DND-41 (cell line): ENCODE measurements at regions not wholly inside any gene's neighbourhood (a gene's known extent, or its start where the extent isn't known, plus 50 kb on each side); places are given as distances from the start of the nearest gene placed in this dataset.

Experiments used
- CTCF ChIP-seq: IDR thresholded peaks from 2 replicates; pipeline ENCODE4 v1.5.1; 2012; ENCODE audit warnings: borderline replicate concordance, low read length, moderate library complexity, mild to moderate bottlenecking; ENCODE audit not compliant: poor library complexity, severe bottlenecking; ENCODE audit errors: extremely low read depth
- EZH2 ChIP-seq: IDR thresholded peaks from 3 replicates; pipeline ENCODE4 v1.6.1; 2012; ENCODE audit warnings: borderline replicate concordance, low read depth, mild to moderate bottlenecking, moderate library complexity, low read length, inconsistent platforms; ENCODE audit not compliant: severe bottlenecking

- TF ChIP-seq CTCF (no peak), EZH2 (no peak)
Observed at GRCh38 chr17:71325886-71326285, 794.9 kb upstream of the SOX9 start.
